ENCODE measurements at regions not wholly inside any gene's neighbourhood (a gene's known extent, or its start where the extent isn't known, plus 50 kb on each side); places are given as distances from the start of the nearest gene placed in this dataset.

DNA sequence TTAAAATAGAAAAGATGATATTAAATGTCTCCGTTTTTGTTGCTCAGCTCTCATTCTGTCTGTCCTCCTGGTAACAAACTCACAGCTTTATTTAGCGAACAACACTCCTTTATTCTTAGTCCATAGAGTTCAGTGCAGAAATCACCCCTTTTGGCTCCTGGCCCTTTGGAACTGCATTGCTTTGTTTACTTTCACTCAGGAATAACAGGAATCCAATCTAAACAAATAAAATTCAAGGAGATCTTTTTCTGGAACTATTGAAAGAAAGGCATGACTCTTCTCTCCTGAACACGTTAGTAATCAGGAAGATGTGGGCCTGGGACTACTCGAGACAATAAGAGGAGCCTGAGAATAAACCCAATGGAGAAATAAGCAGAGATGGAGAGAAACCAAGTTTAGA lies 409.2 kb downstream of the DIPK2A start:
- DNase-seq (ENCODE audit: low spot score) = no peak

DNA sequence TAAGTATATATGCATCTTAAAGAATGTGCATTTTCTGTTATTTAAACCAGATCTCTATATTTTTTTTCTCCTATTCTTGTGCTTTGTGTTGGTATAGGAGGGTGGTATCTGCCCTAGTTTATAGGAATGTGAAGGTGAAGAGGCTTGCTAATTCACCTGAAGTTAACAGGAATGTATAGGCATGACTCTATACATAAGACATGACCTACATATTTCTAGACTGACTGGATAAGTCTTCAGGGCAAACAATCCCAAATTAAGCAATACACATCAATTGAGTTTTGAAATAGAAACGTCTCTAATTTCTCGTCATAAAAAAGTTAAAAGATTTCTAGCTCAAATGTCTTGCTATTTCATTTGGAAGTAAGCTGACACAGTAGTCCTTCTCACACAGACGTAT lies 410.0 kb downstream of the DIPK2A start:
- no peak for DNase-seq (ENCODE audit: low spot score)

DNA sequence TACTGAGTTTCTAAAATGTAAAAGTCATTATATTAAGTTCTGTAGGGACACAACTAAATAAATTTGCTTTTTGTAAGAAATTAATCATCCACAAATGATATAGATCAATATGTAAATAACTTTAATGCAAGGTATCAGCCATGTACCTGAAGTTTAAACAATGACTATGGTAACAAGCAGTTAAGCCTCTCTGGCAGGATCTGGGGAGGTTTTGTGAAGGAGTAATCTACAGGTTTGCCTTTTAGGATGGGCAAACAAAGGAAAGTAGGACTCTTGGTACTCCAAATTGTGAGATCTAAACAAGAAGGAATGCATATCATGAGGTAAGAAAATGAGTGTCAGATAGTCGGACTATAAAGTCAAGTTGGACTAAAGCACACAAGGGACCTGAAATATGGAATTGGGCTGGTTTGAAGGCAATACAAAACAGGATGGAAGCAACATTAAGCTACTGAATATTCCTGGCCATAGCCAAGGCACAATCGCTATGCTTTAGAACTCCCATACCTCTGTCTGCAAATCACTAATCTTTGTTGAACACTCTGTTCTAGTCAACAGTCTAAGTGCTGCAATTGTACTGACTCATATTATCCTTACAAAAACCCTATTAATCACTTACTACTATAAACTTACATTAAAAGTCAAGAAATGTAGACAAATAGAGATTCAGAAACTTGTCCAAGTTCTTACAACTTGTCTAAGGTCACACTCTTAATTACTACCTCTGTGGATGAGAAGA lies 412.8 kb downstream of the DIPK2A start:
- DNase-seq (ENCODE audit: low spot score) = no peak

DNA sequence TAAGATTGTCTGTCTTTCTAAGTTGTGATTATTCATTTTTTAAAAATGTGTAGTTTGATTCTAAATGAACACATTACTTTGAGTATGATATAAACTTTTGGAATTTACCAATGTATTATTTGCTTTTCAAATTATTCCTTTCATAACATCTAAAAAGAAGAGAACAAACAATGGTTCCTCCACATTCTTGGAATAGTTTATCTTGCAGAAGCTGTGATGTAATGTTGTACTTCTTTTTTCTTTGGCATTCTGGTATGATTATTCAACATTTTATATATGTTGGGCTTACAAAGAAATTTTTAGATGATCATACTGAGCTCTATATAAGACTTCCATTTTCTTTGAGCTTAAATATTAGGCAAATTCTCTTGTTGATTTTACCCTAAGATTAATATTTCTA lies 419.2 kb downstream of the DIPK2A start:
- no peak for DNase-seq (ENCODE audit: low spot score)

DNA sequence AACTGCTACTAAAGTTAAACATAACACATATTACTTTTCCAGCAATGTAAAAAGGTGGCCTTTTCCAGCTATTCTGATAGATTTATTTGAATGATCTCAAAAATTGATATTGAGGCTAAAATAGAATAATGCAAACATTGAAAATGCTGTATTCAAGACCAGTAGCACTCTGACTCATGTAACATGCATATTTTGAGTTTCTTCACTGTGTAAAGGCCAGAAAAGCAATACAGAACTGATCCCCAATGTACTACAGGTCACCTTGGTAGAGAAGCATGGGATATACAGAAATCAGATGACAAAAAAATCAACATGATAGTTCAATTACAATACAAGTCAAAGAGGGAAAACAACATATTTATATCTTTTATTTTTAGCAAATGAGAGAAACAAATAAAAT lies 419.6 kb downstream of the DIPK2A start:
- no peak for DNase-seq (ENCODE audit: low spot score)

DNA sequence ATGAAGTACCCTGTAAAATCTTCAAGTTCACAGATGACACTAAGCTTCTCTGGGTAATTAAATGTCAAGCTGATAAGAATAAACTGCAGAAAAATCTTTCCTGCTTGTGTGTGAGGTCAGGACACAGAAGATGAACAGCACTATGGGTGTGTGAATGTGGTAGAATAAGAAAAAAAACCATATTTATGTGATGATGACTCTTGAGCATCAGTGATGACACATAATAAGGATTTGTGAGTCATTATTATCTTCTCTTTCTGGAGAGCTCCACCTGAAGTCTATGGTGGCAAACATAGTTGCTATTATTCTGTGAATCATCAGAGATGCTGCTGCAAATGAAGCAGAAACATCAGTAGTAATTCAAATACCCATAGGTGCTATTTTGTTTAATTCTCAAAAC lies 422.4 kb downstream of the DIPK2A start:
- DNase-seq (ENCODE audit: low spot score) = peak; percentile 39

DNA sequence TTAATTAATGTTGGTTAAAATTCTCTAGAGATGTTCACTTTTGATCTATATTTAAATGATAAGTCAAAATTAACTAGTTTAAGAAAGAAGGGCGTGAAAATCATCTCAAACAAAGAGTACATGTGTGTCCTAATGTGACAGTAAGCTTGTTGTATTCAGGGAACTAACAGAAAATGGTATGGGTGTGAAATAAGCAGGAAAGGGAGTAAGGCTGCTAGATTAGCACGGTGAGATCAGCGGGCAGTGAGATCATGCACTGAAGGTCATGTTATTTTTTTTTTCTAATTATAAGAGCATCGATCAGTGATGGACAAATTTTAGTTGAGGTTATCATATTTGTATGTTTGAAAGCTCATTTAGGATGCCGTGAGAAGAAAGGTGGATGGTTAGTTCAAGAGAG lies 430.8 kb downstream of the DIPK2A start:
- no peak for DNase-seq (ENCODE audit: low spot score)

DNA sequence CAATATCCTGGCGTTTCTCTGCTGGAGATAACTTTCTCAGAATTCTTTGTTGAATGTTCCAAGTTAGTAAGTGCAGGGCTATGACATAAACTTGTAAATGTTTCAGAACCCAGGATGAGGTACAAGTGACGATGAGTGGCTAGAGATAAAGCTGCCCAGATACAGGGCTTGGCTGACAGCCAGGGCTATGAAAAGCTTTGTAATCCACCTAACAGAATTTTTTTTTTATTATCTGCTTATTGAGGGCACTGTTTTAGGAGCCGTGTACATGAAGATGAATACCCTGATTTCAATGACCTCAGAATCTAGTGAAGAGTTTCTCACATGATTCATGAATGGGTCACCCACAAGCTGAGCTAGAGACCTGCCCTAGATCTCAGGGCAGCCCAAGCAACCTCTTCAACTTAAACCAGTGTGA lies 431.4 kb downstream of the DIPK2A start:
- DNase-seq (ENCODE audit: low spot score) = peak; percentile 22

DNA sequence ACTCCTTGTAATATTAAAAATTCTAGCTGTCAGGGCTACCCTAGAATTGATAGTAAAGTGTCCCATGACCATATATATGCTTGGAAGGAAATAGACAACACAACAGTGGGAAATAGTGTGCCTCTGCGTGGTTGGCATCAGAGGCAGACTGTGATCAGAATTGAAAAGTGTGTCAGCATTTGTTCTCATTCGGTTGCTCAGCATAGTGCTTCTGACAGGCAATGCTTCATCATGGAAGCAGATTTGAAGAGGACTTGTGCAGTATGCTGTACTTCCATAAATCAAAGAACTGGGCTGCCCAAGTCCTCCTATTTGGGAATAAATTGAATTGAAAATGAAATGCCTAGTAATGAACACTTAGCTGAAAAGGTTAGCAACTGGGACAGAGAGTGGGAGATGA lies 435.7 kb downstream of the DIPK2A start:
- no peak for DNase-seq (ENCODE audit: low spot score)

DNA sequence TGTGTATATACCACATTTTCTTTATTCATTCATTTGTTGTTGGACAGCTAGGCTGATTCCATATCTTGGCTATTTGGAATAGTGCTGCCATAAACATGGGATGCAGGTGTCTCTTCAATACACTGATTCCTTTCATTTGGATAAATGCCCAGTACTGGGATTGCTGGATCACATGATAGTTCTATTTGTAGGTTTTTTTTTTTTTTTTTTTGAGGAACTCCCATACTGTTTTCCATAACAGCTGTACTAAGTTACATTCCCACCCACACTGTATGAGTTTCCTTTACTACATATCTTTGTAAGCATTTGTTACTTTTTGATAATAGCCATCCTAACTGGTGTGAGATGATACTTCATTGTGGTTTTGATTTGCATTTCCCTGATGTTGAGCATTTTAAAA lies 437.7 kb downstream of the DIPK2A start:
- DNase-seq (ENCODE audit: low spot score) = no peak

DNA sequence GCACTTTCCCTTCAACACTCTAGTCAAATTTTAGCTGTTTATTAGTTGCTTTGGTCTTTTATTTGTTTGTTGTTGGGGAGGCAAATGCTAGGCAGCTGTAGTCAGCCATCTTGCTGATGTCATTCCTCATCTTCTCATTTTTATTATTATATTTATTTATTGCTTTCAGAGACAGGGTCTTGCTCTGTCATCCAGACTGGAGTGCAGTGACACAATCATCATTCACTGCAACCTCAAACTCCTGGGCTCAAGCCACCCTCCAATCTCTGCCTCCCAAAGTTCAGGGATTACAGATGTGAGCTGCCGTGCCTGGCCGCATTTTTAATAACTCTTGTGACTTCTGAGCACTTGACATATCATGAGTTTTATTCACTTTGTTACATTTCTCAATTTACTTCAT lies 441.4 kb downstream of the DIPK2A start:
- DNase-seq (ENCODE audit: low spot score) = no peak

DNA sequence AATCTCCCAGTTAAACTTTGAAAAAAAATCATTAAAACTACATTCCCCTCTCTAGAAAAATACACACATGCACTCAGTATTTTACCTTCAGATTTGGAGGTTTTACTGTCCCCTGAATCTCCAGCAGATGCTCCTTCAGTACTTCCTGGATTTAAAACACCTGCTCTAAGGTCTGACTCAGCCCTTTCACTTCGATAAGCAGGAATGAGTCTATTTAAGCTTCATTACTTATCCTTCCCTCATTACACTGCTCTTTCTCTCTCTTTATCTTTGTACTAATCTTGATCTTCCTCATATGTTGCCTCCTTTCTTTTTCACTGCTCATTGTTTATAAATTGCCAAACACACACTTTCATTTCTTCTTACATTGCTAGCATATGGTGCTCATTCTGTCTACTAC lies 443.9 kb downstream of the DIPK2A start:
- DNase-seq (ENCODE audit: low spot score) = no peak

DNA sequence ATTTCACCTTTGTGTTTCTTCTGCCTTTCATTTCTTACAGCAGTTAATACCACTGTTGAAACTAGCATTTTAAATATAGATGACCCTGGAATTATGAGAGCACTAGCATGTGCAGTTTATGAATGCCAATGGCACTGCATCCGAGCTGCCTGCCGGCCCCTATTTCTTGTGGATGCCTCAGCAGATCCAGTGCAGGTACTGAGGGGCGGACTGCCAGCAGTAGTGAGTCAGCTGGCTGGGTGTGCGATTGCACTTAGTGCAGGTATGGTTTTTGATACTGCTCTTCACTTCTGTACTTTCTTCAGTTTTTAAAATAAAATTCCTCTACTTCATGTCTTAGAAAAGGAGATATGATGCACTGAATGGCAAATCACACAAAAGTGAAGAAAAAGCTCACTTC lies 453.0 kb downstream of the DIPK2A start:
- DNase-seq (ENCODE audit: low spot score) = no peak

DNA sequence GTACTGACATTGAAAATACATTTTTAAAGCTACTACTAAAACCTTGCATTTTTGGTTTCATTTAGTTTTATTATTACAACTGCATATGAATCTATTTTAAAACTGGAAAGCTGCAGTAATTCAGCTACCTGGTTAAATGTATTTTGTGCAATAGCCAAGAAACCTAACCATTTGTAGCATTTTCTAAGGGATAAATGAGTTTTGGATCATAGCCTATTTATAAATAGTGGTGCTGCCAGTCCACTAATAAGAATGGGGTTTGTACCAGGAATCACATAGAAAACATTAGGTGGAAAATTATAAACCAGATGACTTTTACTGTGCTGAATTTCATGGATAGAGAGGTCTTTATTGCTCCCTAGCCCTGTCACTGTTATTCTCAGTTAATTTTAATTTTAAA lies 454.7 kb downstream of the DIPK2A start:
- DNase-seq (ENCODE audit: low spot score) = no peak

DNA sequence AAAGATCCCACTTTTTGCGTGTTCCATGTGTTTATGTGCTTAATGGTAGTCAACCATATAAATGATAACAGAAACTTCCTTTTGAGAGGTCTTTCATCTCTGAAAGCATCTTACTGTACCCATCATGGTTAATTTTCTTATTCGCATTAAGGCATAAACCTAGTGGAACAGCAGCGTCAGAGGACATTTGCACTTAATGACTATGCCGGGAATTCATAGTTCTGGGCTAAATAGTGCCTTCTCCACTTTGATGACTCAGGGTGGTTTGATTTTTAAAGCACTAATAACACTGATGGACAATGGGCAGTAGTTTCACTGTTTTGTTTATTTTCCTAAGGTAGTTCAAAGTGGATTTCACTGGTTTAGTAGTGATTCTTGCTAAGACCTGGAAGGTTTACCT lies 455.3 kb downstream of the DIPK2A start:
- no peak for DNase-seq (ENCODE audit: low spot score)

DNA sequence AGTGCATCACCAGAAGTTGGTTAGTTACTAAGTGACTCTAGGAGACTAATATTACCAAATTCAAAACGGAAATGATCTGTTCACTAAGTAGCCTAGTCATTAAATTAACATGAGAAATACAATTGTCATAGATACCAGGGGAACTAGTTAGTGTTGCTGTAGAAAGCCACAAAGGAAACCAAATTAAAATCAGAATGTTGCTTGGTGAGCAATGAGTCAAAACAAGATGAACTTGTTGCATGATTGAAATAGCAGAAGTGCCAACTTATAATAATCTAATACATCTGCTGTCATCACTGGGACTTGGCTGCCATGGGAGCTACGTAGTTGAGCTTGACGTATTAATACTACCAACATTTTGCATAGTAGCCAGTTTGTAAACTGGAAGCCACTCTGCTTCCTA lies 458.1 kb downstream of the DIPK2A start:
- DNase-seq (ENCODE audit: low spot score) = peak; percentile 3

DNA sequence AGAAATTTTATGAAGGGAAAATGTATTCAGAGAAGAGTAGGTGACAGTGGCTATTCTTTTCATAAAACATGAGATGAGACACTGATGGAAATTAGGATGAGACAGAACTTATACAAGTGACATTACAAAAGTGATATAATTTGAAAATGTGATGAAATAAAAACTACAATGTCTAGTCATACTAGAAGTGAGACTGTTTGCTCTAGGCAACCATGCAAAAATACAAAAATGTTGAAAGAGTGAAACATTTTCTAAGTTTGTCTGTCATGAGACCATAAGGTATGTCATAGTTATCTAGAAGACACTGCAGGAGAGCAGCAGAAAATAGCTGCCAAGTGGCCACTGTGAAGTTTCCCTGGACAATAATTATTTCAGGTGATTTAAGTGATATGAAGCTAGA lies 459.5 kb downstream of the DIPK2A start:
- DNase-seq (ENCODE audit: low spot score) = no peak

DNA sequence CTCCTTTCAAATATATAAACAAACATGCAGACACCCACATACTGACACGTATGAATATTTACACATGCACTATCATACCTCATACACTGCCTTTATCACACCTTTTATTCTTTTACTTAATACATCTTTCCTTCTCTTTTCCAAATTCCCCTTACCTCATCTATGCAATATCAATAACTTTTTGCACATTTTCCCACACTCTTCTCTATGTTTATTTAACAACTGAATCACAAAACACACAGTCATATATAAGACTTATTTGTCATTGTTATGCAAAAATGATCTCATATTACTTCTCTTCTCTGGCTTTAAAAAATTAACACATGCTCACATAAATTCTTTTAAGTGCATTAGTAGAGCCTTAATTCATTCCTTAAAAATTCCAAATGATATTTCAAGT lies 461.4 kb downstream of the DIPK2A start:
- no peak for DNase-seq (ENCODE audit: low spot score)

DNA sequence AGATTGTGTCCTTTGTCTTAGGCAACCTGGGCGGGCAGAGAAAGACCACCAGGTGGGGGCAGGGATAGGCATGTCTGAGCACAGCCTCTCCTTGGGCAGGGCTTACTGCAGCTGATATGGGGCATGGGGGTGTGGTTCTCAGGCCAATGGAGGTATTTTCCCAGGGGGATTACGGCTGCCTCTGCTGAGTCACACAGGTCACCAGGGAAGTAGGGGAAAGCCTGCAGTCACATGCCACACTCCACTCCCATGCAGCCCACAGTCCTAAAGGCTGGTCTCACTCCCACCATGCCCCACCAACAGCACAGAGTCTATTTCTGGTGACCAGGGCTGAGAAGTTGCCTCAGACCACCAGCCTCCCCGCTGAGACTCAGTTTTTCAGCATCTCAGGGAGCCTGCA lies 466.4 kb downstream of the DIPK2A start:
- no peak for DNase-seq (ENCODE audit: low spot score)

DNA sequence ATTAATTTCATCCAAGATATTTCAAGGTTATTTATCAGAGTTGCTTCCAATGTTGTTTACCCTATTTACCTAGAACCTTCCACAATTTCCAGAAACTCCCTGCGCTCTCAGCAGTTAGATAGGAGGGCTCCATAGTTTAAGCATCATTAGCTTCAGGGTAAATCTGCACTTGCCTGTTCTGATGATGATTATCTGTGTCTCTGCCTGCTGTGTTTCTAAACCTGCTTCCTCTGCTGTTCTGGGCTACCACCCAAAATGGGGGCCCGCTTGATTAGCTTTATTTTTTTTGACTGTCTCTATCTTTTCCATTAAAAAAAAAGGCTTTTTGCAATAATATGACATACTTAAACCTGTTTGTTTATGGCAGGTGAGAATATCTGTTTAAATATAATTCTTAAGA lies 472.4 kb downstream of the DIPK2A start:
- no peak for DNase-seq (ENCODE audit: low spot score)

DNA sequence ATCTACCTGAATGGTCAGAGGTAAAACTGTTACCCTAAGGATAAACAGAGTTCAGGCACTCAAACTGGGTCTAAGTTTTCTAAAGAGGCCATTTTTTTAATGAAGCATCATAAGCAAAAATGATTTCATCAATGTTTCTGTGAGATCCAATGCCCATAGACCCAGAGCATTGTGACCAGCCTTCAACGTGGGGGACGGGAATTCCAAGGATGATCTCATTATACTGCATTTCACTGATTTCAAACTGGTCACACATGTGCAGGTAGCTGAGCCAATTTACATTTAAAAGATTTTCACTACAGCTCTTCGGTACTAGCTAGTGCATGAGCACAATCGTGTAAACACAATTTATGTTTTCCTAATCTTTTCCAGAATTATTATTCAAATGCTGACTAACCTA lies 472.9 kb downstream of the DIPK2A start:
- DNase-seq (ENCODE audit: low spot score) = no peak

DNA sequence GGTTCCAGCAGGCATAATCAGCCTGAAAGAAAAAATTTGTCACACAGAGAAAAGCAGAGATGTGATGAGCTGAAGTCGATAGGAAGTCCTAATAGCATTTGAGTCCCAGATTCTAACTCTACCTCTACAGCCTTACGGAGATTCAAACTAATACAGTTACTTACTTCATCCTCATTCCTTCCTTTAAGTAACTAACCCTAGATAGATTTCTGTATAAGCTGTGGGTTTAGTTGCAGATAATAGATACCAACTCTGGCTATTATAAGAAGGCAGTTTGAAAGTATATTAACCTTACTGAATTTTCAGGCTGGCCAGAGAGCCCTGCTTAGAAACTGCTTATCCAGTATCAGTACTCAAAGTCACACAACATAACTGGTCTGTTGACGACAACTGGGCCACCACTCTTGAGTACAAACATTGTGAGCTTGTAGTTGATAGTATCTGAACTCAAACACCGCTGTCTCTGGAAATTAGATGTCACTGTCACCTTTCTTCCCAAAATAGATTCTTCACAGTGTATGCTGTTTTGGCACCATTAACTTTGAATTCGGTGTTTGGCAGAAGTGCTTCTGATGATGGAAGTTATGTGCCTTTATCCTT lies 484.3 kb downstream of the DIPK2A start:
- DNase-seq (ENCODE audit: low spot score) = no peak

DNA sequence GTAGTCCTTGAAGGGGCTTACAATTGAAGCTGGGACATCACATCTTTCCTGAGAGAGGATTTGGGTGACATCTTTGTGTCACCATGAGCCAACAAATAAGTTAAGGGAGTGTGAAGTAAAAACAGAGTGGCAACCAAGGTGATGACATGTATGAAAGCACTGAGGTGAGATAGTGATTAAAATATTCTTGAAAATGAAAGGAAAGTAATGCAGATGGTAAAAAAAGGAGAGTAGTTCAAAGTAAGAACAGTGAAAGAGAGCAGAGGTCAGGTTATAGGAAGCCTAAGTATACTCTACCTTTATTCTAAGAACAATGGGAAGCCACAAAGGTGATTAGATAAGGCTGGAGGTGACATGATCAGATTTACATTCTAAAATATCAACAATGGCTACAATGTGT lies 486.1 kb downstream of the DIPK2A start:
- DNase-seq (ENCODE audit: low spot score) = no peak

DNA sequence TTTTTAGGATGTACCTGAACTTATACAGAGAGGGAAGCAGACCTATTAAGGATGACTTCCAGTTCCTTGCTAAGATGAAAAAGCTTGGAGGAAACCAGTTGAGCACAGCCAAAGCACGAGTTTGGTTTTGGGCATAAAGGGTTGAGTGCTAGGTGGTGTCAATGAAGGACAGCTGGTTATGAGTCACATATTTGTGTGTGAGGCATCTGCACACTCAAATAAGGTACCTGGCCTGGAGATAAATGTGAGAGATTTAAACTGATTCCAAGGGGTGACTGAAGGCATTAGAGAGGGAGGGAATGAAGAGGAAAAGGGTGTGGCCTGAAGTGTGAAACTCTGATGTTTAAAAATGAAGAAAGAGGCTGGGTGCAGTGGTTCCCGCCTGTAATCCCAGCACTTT lies 486.7 kb downstream of the DIPK2A start:
- DNase-seq (ENCODE audit: low spot score) = no peak
